B cell (primary cell): ENCODE measurements at regions not wholly inside any gene's neighbourhood (a gene's known extent, or its start where the extent isn't known, plus 50 kb on each side); places are given as distances from the start of the nearest gene placed in this dataset.

Source experiments
- ATAC-seq: fragments of 200-7000 bp; cut with Tn5 transposase; one replicate; pipeline ENCODE4 v1.10.0; 2021; ENCODE audit warnings: low read depth, mild to moderate bottlenecking, moderate number of reproducible peaks, moderate library complexity
- CTCF ChIA-PET: fragments of 350-600 bp; sonication (Branson Sonifier 250); formaldehyde crosslinking; loops from one replicate; lab custom pipeline; 2021; ENCODE audit warnings: antibody characterized with exemption, inconsistent platforms; lab: Charles Lee
- POLR2A ChIA-PET: fragments of 350-600 bp; sonication (Branson Sonifier 250); formaldehyde crosslinking; loops from one replicate; lab custom pipeline; 2021; ENCODE audit warnings: antibody characterized with exemption; lab: Charles Lee
- DNase-seq: peaks from one replicate; pipeline ENCODE4 v3.0.0; 2013
- H2AFZ ChIP-seq: 2 replicates; pipeline ENCODE4 v1.6.1; 2012; ENCODE audit warnings: mild to moderate bottlenecking, low read depth, low read length; ENCODE audit not compliant: insufficient read depth, poor library complexity, severe bottlenecking
- H3K27ac ChIP-seq, 2 donors: 1 replicate in 1 of 2; 2 replicates in 1 of 2; pipeline ENCODE4 v1.5.1; 2012 to 2013; ENCODE audit warnings: low read length in 2 of 2, mild to moderate bottlenecking in 2 of 2, moderate library complexity in 1 of 2
- H3K27me3 ChIP-seq, 4 experiments: fragments of 200-600 bp in 1 of 4; sonication (generic) in 1 of 4; replicated peaks in 1 of 4; 1 replicate in 2 of 4; 2 replicates in 2 of 4; pipeline versions ENCODE4 v1.6.1 to v1.7.0; 2013 to 2016; ENCODE audit warnings: low read length in 3 of 4, mild to moderate bottlenecking in 2 of 4, mixed read lengths in 1 of 4, moderate library complexity in 1 of 4; ENCODE audit not compliant: insufficient read depth in 4 of 4, control insufficient read depth in 3 of 4; ENCODE audit errors: control extremely low read depth in 1 of 4
- H3K36me3 ChIP-seq, 2 experiments: replicated peaks in 1 of 2; 1 replicate in 1 of 2; 2 replicates in 1 of 2; pipeline versions ENCODE4 v1.6.1 to v1.7.1; 2013; ENCODE audit warnings: low read length in 1 of 2; ENCODE audit not compliant: insufficient read depth in 2 of 2, control insufficient read depth in 1 of 2; ENCODE audit errors: control extremely low read depth in 1 of 2, extremely low read depth in 1 of 2
- H3K4me1 ChIP-seq, 2 donors: fragments of 200-600 bp in 1 of 2; sonication (generic) in 1 of 2; 1 replicate in 1 of 2; 2 replicates in 1 of 2; pipeline versions ENCODE4 v1.5.1 to v1.6.1; 2013 to 2017; ENCODE audit warnings: low read length in 2 of 2; ENCODE audit not compliant: control insufficient read depth in 2 of 2, insufficient read depth in 2 of 2
- H3K4me2 ChIP-seq: replicated peaks from 2 replicates; pipeline ENCODE3; 2012; ENCODE audit warnings: mild to moderate bottlenecking, low read depth, low read length; ENCODE audit not compliant: poor library complexity, severe bottlenecking
- H3K4me3 ChIP-seq, 5 experiments: fragments of 200-600 bp in 1 of 5; sonication (generic) in 1 of 5; 1 replicate in 3 of 5; 2 replicates in 2 of 5; pipeline versions ENCODE4 v1.5.1 to v1.7.0; 2011 to 2016; ENCODE audit warnings: low read length in 4 of 5, mild to moderate bottlenecking in 4 of 5, low read depth in 2 of 5, control low read depth in 1 of 5, moderate library complexity in 1 of 5; ENCODE audit not compliant: insufficient read depth in 1 of 5; ENCODE audit errors: control extremely low read depth in 1 of 5, extremely low read depth in 1 of 5
- H3K79me2 ChIP-seq: fragments of 200-600 bp; sonication (generic); one replicate; pipeline ENCODE4 v1.6.0; 2016; ENCODE audit warnings: low read length; ENCODE audit not compliant: control insufficient read depth, insufficient read depth
- H3K9ac ChIP-seq: fragments of 200-600 bp; sonication (generic); 2 replicates; pipeline ENCODE4 v1.6.1; 2017; ENCODE audit warnings: mild to moderate bottlenecking, low read length, moderate library complexity
- H3K9me3 ChIP-seq, 3 donors: one replicate each; pipeline versions ENCODE4 v1.6.1 to v1.7.1; 2013; ENCODE audit warnings: low read length in 2 of 3; ENCODE audit not compliant: control insufficient read depth in 2 of 3, insufficient read depth in 1 of 3; ENCODE audit errors: control extremely low read depth in 1 of 3
- H4K20me1 ChIP-seq: 2 replicates; pipeline ENCODE4 v1.6.0; 2012; ENCODE audit warnings: mild to moderate bottlenecking, low read length; ENCODE audit not compliant: insufficient read depth, control insufficient read depth, poor library complexity, severe bottlenecking
- H3K27ac Mint-ChIP-seq: one replicate; pipeline ENCODE4 v1.8.0; 2021; ENCODE audit warnings: mixed read lengths
- H3K27me3 Mint-ChIP-seq: one replicate; pipeline ENCODE4 v1.8.0; 2021; ENCODE audit warnings: mixed read lengths
- H3K4me1 Mint-ChIP-seq: one replicate; pipeline ENCODE4 v1.8.0; 2021; ENCODE audit warnings: mixed read lengths
- H3K4me3 Mint-ChIP-seq: one replicate; pipeline ENCODE4 v1.8.0; 2021; ENCODE audit warnings: mixed read lengths
- H3K9me3 Mint-ChIP-seq: one replicate; pipeline ENCODE4 v1.8.0; 2022; ENCODE audit warnings: mixed read lengths; ENCODE audit not compliant: insufficient read depth
- CTCF ChIP-seq: fragments of 200-600 bp; IDR thresholded peaks from one replicate; pipeline ENCODE4 v1.8.0; 2022; ENCODE audit warnings: antibody characterized with exemption, mild to moderate bottlenecking
- EZH2 ChIP-seq: IDR thresholded peaks from 2 replicates; pipeline ENCODE4 v1.6.1; 2012; ENCODE audit warnings: borderline replicate concordance, low read depth, mild to moderate bottlenecking, moderate library complexity, low read length; ENCODE audit not compliant: insufficient read depth, poor library complexity, severe bottlenecking
- WGBS: methylation state at CpG from one replicate; pipeline ENCODE4 v1.1.5; 2013; ENCODE audit warnings: missing lambda C conversion rate; ENCODE audit not compliant: insufficient coverage; 5-methylcytosine and 5-hydroxymethylcytosine counted together
- intact Hi-C: fragments of 100-400 bp; cut with micrococcal nuclease; formaldehyde crosslinking; loops from one replicate; pipeline ENCODE4 v1.10.0; 2022

DNA sequence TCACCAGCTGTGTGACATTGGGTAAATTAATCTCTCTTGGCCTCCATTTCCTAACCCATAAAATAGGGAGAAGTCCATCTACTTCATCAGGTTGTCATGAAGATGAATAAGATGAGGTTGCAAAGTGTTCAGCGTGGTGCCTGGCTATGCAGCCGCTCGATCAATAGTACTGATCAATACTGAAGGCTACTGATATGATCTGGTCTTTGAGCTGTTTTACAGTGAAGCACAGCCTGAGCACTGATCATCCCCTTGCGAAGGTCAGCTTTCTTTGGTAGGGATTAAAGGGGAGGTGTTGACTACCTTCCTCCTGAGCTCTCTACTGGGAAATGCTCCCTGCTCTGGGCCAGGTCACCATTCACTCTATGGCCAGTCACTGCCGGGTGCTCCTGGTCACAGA, 108.4 kb upstream of the NOCT start:
- POLR2A ChIA-PET: no interaction called here
- Mint-ChIP-seq H3K4me1 (no peaks in the 10 kb centered on the region), H3K9me3 (no peaks in the 10 kb centered on the region), H3K27me3 (no peaks in the 10 kb centered on the region), H3K27ac (no peak overlapping the region), H3K4me3 (no peak overlapping the region)
- TF ChIP-seq CTCF: no peak
- TF ChIP-seq EZH2: no peak
- H3K4me1 ChIP-seq: no peaks in the 10 kb centered on the region
- H3K4me2 ChIP-seq: no peak overlapping the region
- H3K36me3 ChIP-seq: no peaks in the 10 kb centered on the region
- H3K9ac ChIP-seq: no peak overlapping the region
- H3K9me3 ChIP-seq: no peaks in the 10 kb centered on the region
- no peak for ATAC-seq
- WGBS: 100% methylated on average over 2 of the region's 5 CpGs
- no peak for DNase-seq
- H3K27ac ChIP-seq: no peak overlapping the region
- CTCF ChIA-PET: no interaction called here
- no peak overlapping the region for H3K4me3 ChIP-seq
- intact Hi-C loops: no loop called here
- no peak overlapping the region for H2AFZ ChIP-seq
- peaks cover 0 to 4% (median 0%) of the 10 kb centered on the region in 4 experiments for H3K27me3 ChIP-seq
- no peaks in the 10 kb centered on the region for H4K20me1 ChIP-seq
- no peaks in the 10 kb centered on the region for H3K79me2 ChIP-seq

- Histone ChIP-seq H3K36me3 (no peaks in the 10 kb centered on the region), H3K27ac (no peak overlapping the region), H3K4me2 (no peak overlapping the region), H3K4me1 (no peaks in the 10 kb centered on the region), H3K9me3 (no peaks in the 10 kb centered on the region), H3K4me3 (no peak overlapping the region), H4K20me1 (no peaks in the 10 kb centered on the region), H3K79me2 (no peaks in the 10 kb centered on the region), H3K9ac (no peak overlapping the region), H3K27me3 (peaks cover 0 to 4% (median 0%) of the 10 kb centered on the region in 4 experiments), H2AFZ (no peak overlapping the region)
- no peaks in the 10 kb centered on the region for H3K27me3 Mint-ChIP-seq
- CTCF ChIA-PET: no interaction called here
- H3K4me1 Mint-ChIP-seq: no peaks in the 10 kb centered on the region
- WGBS: no CpG with 5 or more reads among the region's 4 CpGs
- POLR2A ChIA-PET: no interaction called here
- no peak for ATAC-seq
- no peak overlapping the region for H3K27ac Mint-ChIP-seq
- no peaks in the 10 kb centered on the region for H3K9me3 Mint-ChIP-seq
- intact Hi-C loops: no loop called here
- no peak for DNase-seq
- no peak overlapping the region for H3K4me3 Mint-ChIP-seq
- TF ChIP-seq EZH2: no peak
- TF ChIP-seq CTCF: no peak
These were observed 110.8 kb upstream of the NOCT start for GRCh38 chr4:138904793-138905192.
